Iris pigment epithelial cell (primary cell): ENCODE measurements at regions not wholly inside any gene's neighbourhood (a gene's known extent, or its start where the extent isn't known, plus 50 kb on each side); places are given as distances from the start of the nearest gene placed in this dataset.

ENCODE experiments used
- DNase-seq: peaks from one replicate; pipeline ENCODE4 v3.0.0-alpha.2; 2011; ENCODE audit warnings: low read depth

DNA sequence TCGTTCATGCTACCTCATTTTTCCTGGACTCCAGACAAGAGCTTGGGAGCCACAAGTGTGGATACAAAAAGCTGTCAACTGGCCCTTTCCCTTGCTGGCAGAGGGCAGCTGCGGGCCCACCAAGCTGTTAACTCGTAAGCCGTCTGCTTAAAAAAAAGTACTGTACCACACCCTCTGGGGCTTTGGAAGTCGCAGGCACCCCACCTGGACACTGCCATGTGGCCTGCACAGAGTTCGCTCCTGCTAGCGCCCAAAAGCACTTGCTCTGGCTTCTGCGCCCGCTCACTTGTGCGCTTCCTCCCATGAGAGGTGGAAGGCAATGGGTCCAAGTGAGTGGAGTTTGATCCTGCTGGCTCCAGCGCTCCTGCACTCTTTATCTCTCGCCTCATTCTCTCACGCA lies 476.4 kb upstream of the FSTL5 start:
- no peak for DNase-seq

DNA sequence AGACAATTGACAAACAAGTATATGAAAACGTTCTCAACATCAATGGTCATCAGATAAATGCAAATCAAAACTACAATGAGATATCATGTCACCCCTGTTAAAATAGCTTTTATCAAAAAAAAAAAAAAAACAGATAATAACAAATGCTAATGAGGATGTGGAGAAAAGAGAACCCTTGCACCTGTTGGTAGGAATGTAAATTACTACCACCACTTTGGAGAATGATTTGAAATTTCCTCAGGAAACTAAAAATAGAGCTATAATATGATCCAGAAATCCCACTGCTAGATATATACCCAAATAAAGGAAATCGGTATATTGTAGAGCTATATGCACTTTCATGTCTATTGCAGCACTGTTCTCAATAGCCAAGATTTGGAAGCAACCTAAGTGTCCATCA lies 470.6 kb upstream of the FSTL5 start:
- no peak for DNase-seq

- no peak for DNase-seq
These were observed 458.9 kb upstream of the FSTL5 start for GRCh38 chr4:162622664-162623063.

- DNase-seq: no peak
These were observed 446.3 kb upstream of the FSTL5 start for GRCh38 chr4:162610116-162610515.

DNA sequence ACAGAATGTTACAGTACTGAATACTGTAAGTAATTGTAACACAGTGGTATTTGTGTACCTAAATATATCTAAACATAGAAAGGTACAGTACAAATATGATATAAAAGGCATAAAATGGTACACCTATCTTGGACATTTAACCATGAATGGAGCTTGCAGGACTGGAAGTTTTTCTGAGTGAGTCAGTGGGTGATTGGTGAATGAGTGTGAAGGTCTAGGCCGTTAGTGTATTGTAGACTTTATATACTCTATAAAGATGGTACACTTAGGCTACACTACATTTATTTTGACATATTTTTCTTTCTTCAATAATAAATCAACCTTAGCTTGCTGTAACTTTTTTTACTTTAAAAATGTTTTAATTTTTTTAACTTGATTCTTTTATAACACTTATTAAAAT lies 422.5 kb upstream of the FSTL5 start:
- DNase-seq: no peak

- DNase-seq: no peak
These were observed 418.4 kb upstream of the FSTL5 start for GRCh38 chr4:162582180-162582579.

DNA sequence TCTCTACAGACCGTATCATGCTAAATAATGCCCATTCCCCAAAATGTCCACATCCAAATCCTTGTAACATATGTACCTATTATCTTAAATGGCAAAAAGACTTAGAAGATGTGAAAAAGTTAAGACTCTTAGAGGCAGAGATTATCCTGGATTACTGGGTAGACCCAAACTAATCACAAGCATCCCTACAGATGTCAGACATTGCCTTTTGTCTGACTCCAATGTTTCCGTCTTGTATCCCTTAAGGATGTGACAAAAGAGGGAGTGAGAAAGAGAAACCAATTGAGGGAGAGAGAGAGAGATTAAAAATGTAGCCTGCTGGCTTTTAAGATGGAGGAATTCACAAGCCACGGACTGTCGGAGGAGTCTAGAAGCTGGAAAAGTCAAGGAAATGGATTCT lies 401.9 kb upstream of the FSTL5 start:
- DNase-seq: no peak

DNA sequence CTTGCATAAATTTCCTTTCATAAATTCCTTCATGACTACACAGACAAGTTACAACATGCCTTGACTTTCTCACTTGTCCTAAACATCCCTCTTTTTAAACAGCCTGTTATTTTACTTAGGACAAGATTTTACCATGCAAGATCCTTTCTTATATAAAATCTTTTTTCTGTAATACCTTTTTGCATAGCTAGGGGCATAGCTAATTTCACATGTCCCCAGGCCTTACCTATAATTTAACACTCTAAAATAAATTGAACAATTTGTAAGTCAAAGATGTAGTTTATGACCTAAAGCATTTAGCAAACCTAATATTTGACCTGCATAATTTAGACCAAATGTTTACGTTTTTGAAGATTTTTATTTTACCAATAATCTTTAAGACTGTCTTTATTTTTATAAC lies 396.3 kb upstream of the FSTL5 start:
- no peak for DNase-seq

DNA sequence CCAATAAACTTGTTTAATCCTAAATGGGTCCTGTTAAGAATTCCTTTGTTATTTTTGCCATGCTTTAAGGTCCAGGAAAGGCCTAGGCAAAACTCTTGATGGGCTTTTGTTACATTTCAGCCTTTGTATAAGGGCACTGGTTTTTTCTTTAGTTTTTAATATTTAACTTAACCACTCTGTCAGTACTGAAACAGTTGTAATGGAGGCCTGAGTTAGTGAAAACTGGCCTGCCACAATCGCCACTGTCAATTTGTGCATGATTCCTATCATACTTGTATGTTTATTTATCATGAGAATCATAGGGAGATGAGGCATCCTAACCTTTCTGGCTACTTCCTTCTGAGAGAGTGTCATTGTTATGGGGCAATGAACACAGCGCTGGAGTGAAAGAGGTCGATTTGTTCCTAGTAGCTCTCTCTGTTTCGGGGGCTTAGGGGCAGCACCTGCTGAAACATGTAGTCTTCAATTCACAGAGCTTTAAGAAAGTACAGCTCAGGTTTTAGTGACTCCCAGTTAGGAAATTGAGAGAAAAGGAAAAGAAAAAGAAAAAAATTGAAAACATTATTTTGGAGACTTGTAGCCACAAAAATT lies 393.8 kb upstream of the FSTL5 start:
- DNase-seq: no peak

DNA sequence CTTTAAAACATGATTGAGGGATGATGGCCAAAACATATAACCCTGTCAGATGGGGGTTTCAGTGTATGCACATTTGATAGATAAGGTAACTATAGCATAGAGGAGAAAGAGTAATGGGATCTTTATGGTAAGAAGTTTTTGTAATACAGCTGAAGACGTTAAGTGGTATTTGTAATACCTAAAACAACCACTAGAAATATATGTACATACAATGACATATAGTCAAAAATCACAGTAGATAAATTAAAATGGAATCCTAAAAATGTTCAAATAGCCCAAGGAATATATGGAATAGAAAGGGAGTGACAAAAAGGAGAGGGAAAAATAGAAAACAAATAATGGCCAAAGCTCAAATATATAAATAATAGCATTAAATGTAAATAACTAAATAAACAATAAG lies 371.3 kb upstream of the FSTL5 start:
- DNase-seq: no peak

GRCh38 chr4:162523171-162523570 lies 359.4 kb upstream of the FSTL5 start:
- DNase-seq: peak; percentile 34

DNA sequence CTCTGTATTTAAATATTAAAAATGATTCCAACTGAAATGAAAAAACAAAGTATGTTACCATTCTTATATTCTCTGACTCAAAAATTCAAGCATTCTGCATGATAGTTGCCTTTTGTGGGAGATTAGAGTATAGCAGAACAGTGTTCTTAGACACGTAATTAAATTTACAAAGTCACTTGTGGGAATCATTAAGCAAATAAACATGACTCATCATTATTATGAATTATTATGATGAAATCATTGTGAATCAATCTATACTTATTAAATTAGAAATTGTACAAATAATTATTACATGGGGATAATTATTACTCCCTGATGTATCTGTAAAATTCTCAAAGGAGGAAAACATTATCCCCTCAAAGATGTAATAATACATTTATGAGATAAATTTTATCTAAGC lies 358.9 kb upstream of the FSTL5 start:
- DNase-seq: no peak

DNA sequence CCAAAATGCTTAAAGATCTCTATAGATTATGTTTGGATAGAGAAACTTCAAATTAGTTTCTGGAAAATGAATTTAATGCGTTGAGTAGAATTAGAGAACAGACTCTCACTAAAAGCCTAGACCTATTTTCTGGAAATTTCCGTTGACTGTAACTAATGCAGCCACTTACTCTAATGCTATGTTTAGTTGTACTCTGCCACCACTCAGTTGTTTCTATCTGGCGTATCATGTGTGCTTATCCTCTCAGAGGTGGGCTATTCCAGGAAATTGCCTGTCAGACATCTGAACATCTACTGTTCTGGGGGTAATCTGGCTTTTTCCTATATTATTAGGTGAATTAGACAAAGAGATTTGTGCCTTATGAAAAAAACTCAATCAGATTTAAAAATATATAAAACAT lies 347.1 kb upstream of the FSTL5 start:
- DNase-seq: no peak

DNA sequence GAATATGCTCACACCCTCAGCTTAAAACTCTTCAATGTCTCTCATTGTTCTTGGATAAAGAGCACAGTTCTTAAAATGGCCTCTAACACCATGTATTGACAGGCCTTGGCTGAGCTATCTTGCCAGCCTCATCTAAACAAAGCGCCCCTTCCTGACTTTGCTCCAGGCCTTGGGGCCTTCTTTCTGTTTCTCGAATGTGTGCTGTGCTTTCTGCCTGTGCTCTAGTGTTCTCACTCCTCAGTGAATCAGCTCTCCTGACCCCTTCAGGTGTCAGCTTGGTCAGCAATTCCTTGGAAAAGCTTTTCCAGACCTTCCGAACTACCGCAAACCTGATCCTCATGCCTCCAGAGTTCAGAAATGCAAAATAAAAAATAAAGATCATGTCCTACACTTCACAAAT lies 346.3 kb upstream of the FSTL5 start:
- DNase-seq: no peak

GRCh38 chr4:162509333-162509732 lies 345.5 kb upstream of the FSTL5 start:
- DNase-seq: no peak

DNA sequence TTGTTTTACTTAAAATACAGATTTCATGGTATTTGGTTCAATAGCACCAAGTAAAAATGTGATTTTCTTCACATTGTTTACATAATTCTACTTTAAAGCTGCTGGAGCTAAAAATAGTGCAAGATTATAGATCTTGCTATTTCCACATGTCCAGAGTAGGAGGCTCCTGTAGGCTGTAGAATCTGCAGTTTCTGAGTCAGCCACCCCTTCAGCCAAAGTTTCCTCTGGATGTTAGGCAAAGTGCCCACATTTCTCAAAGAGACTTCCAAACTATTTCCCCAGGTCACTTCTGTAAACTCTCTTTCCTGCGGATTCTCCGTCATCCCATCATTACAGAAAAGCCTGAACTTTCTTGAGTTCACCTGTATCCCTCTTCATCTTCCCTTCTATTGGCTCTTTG lies 342.5 kb upstream of the FSTL5 start:
- peak; percentile 54 for DNase-seq

- DNase-seq: no peak
These were observed 340.1 kb upstream of the FSTL5 start for GRCh38 chr4:162503868-162504267.

- DNase-seq: no peak
These were observed 338.3 kb upstream of the FSTL5 start for GRCh38 chr4:162502109-162502508.

DNA sequence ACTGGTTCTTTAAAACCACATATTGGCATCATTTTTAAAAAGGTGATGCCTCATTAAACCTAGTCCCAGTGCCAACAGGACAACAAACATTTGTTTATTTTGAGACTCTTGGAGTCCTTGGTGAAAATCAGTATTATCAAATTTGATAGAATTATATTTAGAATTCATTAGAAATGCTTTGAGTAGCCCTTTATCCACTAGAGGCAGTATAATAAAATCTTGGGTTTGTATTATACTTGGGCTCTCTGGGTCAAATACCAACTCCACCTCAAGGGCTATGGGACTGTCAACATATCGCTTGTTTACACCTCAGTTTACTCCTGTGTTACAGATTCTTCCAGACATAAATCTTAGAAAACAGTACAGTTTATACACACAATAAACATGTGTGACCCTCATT lies 335.7 kb upstream of the FSTL5 start:
- DNase-seq: no peak

DNA sequence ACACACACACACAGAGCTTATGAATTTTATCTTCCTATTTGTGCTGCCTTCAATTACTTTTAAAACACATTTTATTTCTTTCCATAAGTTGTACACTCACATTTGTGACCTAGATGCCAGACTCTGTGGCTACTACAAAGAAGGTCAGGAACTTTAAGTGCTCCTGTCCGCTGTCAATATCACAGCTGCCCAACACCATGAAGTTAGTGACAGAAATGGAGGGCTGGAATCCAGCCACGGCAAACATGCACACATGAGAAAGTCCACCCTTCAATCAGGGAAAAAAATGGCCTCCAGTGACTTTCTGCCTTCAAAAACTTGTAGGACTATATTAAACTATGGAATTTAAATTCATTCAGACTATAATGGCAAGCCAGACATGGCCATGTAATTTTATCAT lies 334.4 kb upstream of the FSTL5 start:
- DNase-seq: no peak

- peak; percentile 45 for DNase-seq
These were observed 333.9 kb upstream of the FSTL5 start for GRCh38 chr4:162497564-162498167.

DNA sequence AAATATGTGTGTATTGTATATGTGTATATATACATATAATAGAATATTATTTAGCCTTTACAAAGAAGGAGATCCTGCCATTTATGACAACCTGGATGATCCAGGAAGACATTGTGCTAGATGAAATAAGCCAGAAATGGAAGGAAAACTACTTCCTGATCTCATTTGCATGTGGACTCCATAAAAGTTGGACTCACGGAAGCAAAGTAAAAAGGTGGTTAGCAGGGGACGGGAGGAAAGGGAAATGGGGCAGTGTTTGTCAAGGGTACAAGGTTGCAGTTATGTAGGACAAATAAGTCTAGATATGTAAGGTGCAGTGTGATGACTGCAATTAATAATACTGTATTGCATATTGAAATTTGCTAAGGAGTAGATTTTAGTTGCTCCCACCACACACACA lies 331.1 kb upstream of the FSTL5 start:
- DNase-seq: no peak

DNA sequence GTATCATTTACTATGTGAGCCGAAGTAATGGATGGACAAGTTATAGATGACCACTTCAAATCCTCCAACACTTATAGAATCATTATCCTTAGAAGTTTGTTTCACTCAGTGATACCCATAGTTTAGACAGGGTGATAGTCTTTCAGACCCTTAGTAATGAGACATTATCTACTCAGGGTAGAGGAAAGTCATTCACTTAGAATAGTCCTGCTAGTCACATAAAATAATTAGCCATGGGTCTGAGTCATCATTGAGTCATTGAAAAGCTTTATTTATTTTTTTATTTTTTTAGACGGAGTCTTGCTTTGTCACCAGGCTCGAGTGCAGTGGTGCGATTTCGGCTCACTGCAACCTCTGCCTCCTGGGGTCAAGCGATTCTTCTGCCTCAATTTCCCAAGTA lies 321.7 kb upstream of the FSTL5 start:
- peak; percentile 26 for DNase-seq

DNA sequence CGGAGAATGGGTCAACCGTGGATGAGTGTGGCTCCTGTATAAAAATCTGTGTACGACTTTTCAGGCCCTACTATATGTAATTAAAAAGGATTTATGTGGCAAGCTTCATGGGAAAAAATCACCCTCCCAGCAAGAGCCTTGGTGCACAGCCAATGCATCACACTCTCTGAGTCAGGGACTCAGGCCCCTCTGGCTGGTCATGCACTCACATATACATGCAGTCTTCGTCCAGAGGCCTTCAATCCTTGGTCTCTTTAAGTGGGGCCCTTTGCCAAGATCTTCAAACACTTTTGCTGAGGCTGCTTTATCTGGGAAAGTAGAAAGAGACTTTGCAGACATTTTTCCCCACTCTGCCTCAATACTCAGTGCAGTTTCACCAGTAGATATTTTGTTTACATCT lies 311.4 kb upstream of the FSTL5 start:
- DNase-seq: peak; percentile 15

- no peak for DNase-seq
These were observed 306.2 kb upstream of the FSTL5 start for GRCh38 chr4:162469977-162470376.
